K562 (cell line): ENCODE measurements at regions not wholly inside any gene's neighbourhood (a gene's known extent, or its start where the extent isn't known, plus 50 kb on each side); places are given as distances from the start of the nearest gene placed in this dataset.

Source experiments
- E2F6 ChIP-seq, 2 experiments: IDR thresholded peaks; 2 replicates each; pipeline ENCODE4 v1.6.1; 2011; ENCODE audit warnings: borderline replicate concordance in 1 of 2, control low read depth in 1 of 2, low read depth in 1 of 2, low read length in 1 of 2, mild to moderate bottlenecking in 1 of 2, mixed read lengths in 1 of 2, moderate library complexity in 1 of 2; ENCODE audit not compliant: insufficient read depth in 1 of 2, insufficient read length in 1 of 2, poor library complexity in 1 of 2, severe bottlenecking in 1 of 2; ENCODE audit errors: extremely low read depth in 1 of 2
- ETV6 ChIP-seq, 3 experiments: fragments of 150-350 bp in 1 of 3; sonication (generic) in 1 of 3; formaldehyde crosslinking in 1 of 3; IDR thresholded peaks; 2 replicates each; pipeline versions ENCODE4 v1.6.1 to v1.8.0; 2014 to 2022; ENCODE audit warnings: borderline replicate concordance in 2 of 3, low read depth in 2 of 3, antibody characterized with exemption in 1 of 3, low read length in 1 of 3, mild to moderate bottlenecking in 1 of 3, missing genetic modification reagents in 1 of 3
- EZH2 ChIP-seq: IDR thresholded peaks from 2 replicates; pipeline ENCODE4 v1.6.1; 2012; ENCODE audit warnings: low read depth, mild to moderate bottlenecking, inconsistent platforms, low read length, borderline replicate concordance
- POLR2A ChIP-seq: fragments of 450-650 bp; conservative IDR thresholded peaks from 2 replicates; pipeline ENCODE4 v1.6.1; 2016
- PRPF4 ChIP-seq: fragments of 200-400 bp; formaldehyde crosslinking; IDR thresholded peaks from one replicate; pipeline ENCODE4 v1.6.1; 2017; ENCODE audit warnings: low read length, low read depth, mild to moderate bottlenecking; ENCODE audit not compliant: insufficient read depth, poor library complexity, severe bottlenecking
- RNF219 ChIP-seq: fragments of 250-450 bp; sonication (Bioruptor Pico); IDR thresholded peaks from 2 replicates; pipeline ENCODE4 v1.5.0; 2022; ENCODE audit warnings: mild to moderate bottlenecking
- SMC3 ChIP-seq: conservative IDR thresholded peaks from 2 replicates; pipeline ENCODE4 v1.6.1; 2011; ENCODE audit warnings: low read depth, low read length, improper control_type of control experiment; ENCODE audit not compliant: insufficient read depth
- ZBTB33 ChIP-seq: sonication (generic); formaldehyde crosslinking; IDR thresholded peaks from 2 replicates; pipeline ENCODE4 v1.8.1; 2023; ENCODE audit warnings: mild to moderate bottlenecking, missing genetic modification reagents

DNA sequence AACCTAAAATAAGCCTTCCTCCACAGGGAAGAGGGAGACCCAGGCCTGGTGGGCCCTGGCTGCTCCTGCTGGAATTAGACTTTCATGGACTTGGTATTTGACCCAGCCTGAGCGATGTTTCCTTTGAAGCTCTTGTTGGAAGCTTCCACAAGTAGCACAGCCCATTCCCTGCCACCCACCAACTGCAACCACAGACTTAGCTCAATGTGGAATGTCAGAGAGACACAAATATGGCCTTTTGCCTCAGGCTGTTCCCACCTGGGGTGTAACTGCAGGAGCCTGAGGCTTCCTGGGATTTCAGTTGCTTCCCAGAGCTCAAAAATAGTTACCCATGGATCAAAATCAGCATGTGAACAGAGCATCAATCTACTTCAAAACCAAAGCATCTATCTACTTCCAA is 70.3 kb upstream of the LHFPL2 start:
- TF ChIP-seq PRPF4 (no peak), POLR2A (no peak), EZH2 (no peak), ETV6 (IDR thresholded peaks at IDR 0.05; ENCODE audit: borderline replicate concordance in 1 of 2, low read depth in 2 of 2, low read length in 1 of 2) (no peak), ETV6 (CRISPR knock-in tag; IDR thresholded peaks at IDR 0.05; ENCODE audit: borderline replicate concordance) (no peak), ZBTB33 (CRISPR knock-in tag) (no peak), RNF219 (CRISPR knock-in tag) (no peak), E2F6 (IDR thresholded peaks at IDR 0.05; ENCODE audit: borderline replicate concordance in 1 of 2, extremely low read depth in 1 of 2, insufficient read depth in 1 of 2, insufficient read length in 1 of 2, low read depth in 1 of 2, low read length in 1 of 2, poor library complexity in 1 of 2, severe bottlenecking in 1 of 2) (no peak), SMC3 (no peak)
